Fibroblast of skin of right quadriceps (primary cell): ENCODE measurements at regions not wholly inside any gene's neighbourhood (a gene's known extent, or its start where the extent isn't known, plus 50 kb on each side); places are given as distances from the start of the nearest gene placed in this dataset.
"Not testable (repeated sequence)": the region's sequence is repeated elsewhere in the genome, so short reads cannot be mapped to it uniquely, and the experiment has no call there.

ENCODE experiments used
- DNase-seq: peaks from one replicate; pipeline ENCODE4 v3.0.0-alpha.2; 2013

DNA sequence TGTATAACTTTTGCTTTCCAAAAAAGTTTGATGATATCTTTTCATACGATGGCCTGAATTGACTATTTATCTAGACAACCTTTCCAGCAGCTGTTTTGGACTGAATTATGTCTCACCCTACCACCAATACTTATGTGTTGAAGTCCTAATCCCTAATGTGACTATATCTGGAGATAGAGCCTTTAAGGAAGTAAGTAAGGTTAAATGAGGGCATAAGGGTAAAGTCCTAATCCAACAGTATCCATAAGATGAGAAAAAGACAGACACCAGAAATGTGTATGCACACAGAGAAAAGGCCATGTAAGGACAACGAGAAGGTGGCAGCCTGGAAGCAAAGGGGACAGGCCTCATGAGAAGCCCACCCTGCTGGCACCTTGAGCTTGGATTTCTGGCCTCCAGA lies 86.6 kb upstream of the PPARGC1A start:
- no peak for DNase-seq

DNA sequence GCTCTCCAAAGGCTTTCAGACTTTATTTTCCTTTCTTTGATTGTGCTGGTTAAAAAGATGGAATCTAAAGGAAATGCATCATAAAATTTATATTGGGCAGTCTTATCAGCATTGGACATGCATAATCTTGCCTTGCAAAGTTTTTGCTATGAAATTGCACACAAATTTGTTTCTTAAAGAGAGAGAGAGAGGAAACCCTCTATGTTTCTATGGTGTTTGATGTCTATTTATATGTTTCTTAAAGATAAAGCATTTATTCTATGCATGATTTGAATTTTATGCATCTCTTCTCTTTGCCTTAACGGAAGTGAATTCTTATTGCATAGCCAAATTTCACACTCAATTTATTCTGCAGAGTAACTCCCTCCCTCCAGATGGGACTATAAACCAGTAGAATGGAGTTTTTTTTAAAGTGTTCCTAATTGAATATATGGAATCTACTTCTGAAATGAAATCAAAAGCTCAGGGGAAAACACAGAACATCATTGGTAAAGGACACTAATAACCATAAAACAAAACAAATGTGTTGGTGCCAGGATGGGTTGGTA lies 83.5 kb upstream of the PPARGC1A start:
- no peak for DNase-seq

DNA sequence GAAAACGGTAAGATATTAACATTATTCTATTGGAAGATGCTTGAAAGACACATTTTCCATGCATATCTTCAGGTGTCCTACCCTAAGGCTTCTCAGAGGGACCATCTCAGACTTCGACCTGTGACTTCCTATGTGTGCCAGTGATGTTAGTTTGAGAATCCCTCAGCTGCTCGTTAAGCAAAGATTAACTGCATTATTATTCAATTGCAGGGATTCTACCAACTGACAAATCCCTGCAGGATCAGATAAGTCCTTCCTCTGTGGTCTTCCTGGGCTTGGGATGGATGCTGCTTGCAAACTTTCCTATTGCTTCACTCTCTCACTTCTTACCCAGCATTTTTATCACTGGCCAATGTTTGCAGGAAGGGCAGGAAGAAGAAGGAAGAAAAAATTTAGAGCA lies 83.0 kb upstream of the PPARGC1A start:
- DNase-seq = no peak

DNA sequence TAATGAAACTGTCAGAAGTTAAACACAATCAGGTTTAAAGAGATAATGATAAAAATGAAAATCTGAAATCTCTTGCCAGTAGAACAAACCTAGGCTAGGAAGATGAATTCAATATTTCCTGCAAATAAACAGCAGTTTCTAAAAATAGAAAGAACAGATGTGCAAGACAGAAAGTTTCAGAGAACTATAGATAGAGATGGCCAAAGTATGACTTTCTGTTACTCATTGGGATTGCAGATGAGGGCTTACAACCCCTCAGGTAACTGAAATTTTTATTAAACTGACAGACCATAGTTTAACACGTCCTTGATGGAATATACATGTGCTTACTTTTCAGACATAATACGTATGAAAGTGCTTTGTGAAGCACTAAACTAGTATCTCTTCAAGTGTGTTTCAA lies 82.3 kb upstream of the PPARGC1A start:
- DNase-seq = no peak

DNA sequence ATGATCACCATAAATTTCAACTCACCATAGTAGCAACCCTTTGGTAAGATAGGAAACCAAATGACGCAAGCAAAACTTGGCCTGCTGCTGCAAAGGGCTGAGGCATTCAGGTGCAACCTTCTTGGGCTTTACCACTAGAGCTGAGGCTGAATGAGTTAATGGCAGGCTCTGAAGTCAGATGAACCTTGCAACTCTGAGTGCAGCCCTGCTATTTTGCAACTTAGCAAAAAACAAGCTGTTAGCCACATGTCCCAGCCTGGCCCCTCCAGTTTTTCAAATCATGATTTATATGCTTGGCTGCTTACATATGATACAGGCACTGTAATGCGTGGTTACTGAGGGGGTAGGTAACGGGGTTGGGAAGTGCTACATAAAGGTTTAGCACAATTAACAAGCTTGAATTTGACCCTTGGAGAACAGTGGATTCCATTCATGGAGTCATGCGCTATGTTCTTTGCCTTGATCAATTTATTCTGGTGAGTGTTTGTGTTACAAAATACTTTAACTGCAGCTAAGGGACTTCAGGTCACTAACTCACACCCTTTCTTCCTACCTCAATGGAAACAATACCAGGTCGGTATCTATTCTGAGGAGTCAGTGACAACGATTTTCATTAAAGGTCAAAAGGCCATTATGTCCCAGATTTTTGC lies 80.5 kb upstream of the PPARGC1A start:
- DNase-seq = peak; percentile 73

DNA sequence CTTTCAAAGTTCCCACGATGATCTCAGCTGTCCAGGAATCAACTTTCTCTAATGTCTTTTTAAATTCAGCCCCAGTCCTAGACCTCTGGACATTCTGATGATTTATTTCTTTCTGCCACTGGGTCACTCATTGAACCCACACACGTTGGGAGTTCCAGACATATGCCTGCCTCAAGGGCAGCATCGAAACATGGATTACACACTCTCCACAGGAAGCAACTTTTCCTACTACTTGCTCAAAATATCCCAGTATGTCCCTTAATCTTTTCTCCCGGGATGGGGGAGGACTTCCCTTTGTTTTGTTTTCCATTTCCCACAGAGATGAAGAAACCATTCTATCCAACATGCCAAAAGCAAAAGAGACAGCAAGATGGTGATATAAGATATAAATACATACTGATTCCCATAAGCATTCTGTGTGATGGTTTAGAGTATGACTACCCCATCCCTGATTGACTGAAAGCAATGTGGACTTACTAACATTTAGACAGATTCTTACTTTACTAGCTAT lies 79.8 kb upstream of the PPARGC1A start:
- no peak for DNase-seq

DNA sequence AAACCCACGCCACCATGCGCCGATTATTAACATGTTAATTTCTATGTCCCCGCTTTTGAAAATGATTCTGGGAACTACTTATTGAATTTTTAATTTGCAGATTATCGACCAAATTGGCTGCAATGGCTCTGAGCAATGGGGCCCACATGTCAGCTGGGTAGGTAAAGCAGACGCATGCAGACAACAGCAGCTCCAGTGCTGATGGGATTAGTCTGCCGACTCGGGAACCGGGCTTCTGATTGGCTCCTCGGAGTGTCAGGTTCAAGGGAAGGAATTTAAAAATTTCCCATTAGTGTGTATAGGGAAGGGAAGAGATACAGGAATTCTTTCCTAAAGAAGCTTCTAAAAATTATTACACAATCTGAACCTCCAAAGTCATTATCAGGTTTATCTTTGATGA lies 77.4 kb upstream of the PPARGC1A start:
- no peak for DNase-seq

DNA sequence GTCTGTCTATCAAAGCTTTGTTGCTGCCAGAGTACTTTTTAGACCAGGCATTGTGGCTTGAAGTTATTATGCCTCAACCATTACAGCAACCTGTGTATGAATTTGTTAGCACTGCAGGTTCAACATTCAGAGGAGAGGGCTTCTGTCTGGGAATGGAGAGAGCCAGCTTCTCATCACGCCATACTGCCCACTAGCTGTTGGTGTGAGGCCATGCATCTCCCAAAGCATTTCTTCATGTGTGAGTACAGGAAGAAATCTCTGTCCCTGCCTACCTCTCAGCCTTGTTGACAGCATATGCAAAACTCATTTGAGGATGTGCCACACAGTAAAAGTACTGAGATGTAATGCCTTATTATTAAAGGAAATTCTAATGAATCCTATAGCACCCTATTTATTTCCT lies 76.9 kb upstream of the PPARGC1A start:
- DNase-seq = no peak

DNA sequence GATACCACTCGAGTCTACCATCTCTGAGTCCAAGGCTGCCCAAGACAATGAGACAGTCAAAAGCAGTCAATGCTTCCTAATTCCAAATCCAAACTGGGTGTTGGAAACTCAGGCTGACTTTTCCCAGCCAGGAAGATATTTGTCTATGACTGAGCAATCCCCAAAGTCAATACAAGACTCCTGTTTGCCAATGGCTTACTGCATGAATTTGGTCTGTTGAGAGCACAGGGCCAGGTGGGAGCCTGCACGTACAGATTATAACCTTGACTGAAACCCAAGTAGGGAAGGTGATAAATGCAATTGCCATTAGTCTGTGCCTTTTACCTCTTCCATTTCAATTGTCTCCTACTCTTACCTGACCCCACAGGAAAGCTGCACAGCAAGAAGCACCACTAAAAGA lies 72.6 kb upstream of the PPARGC1A start:
- no peak for DNase-seq

DNA sequence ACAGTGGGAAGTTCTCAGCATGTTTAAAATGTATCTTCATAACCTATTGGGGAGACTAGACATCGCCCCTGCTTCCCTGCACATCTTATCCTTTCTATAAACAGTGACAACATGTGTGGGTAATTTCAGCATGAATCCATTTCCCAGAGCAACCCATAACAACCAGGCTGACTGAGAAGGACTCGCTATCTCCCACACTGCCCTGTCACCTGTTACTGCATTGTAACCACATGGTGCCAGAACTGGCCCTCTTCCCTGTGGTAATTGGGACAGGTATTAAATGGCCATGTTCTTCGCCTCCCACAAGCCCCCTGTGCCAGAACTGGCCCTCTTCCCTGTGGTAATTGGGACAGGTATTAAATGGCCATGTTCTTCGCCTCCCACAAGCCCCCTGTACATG lies 71.5 kb upstream of the PPARGC1A start:
- not testable (repeated sequence) for DNase-seq

DNA sequence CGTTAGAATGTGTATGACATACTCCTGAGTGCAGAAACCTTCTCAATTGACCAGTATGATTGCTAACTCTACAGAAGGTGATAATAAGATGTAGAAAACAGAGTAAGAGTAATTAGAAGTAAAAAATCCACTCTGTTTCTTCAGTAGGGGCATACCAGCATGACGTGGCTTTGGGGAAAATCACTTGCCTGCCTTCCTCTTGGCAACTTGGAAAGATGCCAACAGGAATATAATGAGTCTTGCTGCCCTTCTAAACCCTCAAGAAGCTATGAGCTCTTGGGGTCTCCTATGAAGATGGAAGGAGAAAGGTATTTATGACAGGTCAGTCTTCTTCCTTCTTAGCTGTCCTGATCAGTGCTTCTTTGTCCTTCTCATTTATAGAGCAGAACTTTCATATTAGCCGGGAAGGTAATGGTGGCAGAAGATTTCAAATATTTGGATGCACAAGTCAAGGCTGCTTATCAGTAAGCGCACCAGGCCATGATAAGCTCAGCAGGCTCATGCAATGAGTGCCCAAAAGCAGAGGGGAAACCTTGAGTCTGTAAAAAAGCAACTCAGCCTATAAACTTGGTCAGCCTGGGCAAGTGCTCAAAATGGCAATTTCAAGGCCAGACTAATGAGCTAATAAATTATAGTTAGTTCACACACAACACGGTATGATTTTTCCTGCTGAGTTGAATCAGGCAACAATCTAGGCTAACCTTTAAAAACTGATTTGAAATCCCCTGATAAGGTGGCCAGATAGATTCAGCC lies 69.7 kb upstream of the PPARGC1A start:
- DNase-seq = no peak

DNA sequence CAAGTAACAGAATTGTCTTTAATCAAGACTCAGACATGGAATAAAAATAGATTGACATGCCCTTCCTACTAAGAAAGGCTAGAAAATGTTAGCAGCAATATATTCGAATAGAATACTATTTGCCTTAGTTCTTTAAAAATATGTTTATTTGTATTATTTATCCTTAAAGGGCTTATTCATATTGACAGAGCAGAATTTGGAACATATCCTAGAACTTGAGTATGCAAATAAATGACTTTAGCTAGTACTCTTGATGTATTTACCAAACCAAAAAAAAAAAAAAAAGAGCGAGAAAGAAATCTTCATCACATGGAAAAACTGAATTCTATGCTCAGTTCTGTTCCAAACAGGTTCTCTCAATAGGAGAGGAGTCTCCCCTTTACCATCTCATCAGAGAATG lies 68.9 kb upstream of the PPARGC1A start:
- no peak for DNase-seq

DNA sequence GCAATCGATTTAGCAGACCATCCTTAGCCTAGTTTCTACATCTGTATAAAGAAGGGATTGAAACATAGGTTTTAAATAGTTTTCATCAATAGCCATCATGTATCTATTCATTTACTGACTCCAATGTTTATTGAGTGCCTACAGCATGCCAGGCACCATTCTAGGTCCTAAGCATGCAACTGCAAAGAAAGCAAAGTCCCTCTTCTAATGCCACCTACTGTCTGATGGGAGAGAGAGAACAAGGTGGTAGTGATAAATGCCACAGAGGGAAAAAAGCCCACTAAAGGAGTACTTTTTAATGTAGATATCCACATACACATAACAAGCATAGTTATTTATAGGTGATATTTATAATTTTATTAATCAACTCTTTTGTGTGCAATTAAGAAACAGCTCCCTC lies 67.6 kb upstream of the PPARGC1A start:
- DNase-seq = no peak

DNA sequence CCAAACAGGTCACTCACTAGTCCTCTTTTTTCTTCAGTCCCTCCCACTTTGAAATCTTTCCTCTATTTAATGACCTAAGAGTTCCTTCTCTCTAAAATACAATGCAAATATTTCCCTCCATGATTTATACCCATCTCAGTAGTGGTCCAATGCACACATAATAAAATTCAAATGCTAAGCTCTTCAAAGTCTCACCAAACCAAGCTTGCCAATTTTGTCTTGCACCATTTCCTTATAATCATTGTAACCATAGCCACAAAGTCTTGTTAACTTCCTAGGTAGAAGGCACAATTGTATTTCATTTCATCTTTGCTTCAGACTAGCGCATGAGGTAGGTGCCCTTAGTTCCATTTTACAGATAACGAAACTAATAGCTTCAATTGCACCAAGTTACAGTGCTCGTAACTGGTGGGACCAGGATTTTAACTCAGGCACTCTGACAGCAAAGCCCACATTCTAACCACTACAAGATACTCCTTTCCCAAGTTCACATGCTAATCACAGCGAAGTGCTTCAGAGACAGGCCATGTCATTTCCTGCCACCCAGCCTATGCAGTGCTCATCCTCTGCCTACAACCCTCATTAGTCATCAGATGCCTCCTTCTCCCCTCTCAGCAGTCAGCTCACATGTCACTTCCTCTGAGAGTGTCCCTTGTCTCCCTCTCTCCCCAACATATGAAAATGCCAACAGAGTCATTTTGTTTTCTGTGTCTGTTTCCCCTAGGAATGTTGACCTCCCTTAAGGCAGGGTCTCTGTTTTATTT lies 66.9 kb upstream of the PPARGC1A start:
- DNase-seq = peak; percentile 34

DNA sequence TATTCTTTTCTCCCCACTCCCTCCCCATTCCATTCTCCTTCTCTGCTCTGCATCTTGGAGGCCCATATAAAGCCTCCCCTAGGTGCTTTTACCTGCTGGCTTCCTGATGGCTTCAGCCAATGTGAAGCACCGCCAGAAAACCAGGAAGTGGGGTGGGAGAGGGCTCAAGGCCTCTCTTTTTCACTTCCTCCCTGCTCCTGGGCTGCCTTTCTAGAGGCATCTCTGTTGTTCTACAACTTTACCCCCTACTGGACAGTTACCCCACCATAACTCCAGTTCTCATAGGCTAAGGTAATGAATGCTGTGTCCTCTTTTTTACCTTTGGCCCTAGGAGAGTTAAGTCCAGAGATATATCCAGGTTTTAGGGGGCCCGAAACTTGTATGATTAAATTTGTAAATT lies 62.4 kb upstream of the PPARGC1A start:
- no peak for DNase-seq

DNA sequence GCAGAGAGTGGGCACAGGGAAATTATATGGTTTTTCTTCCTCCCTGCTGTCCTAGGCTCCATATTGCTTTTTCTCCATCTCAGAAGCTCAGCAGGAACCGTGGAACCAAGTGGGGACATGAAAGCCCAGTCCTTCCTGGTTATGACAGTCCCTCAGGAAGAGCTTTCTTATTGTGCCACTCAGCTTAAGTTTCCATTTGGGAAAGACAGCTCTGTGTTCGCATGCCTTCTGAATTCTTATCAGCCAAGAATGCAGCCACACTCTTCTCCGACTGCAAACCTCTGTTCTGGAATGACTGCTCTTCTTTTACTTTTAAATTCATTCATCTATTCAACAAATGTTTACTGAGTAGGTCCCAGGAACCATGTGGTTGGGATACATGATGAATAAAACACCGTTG lies 58.0 kb upstream of the PPARGC1A start:
- no peak for DNase-seq

DNA sequence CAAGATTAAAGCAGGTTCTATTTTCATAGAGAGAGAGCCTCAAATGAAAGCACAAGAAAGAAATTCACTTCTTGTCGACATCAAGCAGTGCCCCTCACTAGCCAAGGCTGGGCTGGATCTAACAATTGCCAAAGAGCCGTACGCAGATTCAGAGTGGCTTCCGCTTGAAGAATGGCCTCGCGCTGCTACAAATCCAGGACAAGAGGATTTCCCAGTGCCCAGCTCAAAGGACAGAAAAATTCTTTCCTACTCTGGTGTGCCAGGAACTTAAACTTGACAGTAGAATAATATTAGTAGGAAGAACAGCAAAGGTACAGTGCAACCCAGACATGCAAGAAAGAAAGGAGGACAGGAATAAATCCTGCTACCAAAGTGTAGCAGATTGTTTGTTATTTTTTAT lies 56.5 kb upstream of the PPARGC1A start:
- DNase-seq = no peak

DNA sequence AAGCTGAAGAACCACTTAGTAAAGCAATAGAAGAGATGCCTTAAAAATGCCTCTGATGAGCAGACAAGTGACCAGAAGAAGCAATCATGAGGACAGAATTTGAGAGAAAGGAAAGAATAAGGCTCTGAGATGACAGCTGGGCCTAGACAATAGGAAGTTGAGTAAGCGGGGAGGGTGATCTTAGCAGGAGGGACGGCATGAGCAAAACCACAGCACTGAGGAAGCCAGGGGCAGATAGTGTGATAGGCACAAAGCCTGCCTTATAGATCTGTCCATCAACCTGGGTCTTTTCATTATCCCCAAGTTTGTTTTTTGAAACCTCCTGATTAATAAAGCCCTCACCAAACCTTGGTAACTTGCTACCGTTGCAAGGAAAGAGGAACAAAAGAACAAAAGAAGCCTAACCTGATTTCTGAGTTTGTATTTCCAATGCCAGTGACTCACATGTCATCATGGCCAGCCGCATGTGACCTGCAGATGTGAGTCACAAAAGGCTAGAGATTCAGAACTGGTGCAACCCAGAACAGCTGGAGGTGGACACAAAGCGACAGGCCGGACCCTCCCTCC lies 55.7 kb upstream of the PPARGC1A start:
- peak; percentile 55 for DNase-seq

DNA sequence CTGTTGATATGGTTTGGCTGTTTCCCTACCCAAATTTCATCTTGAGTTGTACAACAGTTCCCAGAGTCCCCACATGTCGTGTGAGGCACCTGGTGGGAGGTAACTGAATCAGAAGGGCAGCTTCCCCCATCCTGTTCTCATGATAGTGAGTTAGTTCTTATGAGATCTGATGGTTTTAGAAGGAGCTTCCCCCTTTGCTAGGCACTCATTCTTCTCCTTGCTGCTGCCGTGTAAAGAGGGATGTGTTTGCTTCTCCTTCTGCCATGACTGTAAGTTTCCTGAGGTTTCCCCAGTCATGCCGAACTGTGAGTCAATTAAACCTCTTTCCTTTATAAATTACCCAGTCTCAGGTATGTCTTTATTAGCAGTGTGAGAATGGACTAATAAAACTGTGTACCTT lies 54.7 kb upstream of the PPARGC1A start:
- DNase-seq = not testable (repeated sequence)

DNA sequence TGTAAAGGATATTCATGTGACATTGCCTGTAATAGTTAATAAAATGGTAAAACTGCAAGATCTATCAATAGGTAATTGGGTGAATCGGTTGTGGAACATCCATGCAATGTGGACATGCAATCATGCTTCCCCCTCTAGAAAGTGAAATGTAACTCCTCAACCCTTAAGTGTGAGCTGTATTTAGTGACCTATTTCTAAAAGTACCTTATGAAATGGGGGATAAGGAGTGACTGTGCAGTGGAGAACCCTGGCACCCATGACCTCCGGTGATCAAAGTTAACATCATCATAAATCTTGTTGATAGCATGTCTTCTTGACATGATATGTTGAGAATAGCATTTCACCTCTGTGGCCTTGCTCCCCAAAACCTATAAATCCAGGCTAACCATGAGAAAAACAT lies 53.6 kb upstream of the PPARGC1A start:
- no peak for DNase-seq

DNA sequence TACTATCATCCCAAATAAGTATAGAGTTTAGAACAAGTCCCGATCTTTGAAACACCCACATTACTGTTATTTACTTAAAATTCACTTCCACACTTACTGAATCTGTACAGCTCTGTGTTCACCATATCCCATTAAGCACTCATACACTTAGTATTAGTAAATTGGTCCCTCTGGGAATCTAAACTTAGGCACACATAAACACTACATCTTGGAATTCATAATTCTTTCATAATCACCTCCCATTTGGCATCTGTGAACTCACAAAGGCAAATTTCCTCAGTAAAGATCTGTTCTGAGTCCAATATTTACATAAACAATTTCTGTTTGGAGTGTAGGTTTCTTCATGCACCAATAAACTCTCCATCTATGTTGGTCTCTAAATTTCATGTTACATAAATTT lies 52.6 kb upstream of the PPARGC1A start:
- DNase-seq = no peak
